HK-2 (cell line): ENCODE measurements at regions not wholly inside any gene's neighbourhood (a gene's known extent, or its start where the extent isn't known, plus 50 kb on each side); places are given as distances from the start of the nearest gene placed in this dataset.

Experiments
- DNase-seq: peaks from one replicate; pipeline ENCODE4 v3.0.0-alpha.2; 2018; ENCODE audit not compliant: unreplicated experiment

DNA sequence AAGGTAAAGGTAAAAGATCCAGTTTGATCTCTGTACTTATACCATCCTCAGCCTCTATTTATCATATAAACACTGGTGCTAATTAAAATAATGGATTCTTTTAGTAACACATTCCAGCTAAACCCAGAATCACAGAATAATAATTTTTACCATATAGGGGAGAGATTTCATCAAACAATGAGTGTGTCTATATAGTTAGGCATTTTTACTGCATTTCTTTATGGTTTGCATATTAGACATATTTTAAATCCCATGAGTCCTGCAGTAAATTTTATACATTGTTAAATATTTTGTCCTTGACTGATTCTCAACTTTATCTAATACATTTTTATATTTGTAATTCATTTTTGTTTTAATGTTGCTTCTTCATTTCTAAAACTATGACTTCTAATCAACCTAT, 323.7 kb upstream of the AGTR1 start:
- no peak for DNase-seq

DNA sequence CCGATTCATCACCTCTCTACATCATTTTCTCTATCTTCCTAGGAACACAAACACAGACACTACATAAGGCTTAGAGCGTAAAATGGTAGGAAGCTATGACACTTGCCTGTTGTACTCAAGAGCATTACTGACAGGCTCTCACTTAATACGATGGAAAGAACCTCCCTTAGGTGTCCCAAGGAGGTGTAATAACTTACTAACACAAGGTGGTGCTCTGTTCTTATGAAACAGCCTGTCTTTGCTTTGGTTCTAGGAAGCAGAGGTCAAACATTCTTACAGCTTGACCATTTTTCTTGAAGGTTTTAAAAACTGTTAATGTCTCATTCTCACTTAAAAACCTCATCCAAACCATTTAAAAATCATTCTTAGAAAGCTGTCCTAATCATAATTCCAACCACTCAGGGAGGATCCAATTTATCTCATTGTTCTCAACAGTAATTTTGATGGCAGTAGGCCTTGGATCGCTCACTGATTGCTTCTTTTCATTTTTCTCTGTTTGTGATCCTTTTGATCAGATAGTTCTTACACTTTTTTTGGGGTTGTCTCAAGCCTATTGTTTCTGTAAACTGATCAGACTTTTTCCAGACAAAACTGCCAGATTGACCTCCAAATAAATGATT, 317.8 kb upstream of the AGTR1 start:
- DNase-seq = no peak

DNA sequence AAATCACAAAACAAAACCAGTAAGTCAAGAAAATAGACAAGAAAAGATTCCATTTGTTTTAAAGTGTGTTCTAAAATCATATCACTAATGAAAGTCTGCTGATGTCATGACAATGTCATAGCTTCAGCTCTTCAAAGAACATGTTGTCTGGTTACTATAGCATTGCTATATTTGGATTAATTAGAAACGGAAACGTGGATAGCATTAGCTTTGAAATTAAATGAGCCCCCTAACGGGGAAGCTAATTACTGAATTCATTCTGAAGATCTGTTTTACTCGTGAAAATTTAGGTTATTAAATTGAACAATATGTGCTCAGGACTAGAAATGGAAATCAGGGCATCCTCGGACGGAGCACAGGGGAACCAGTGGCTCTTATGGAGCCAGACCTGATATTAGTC, 316.7 kb upstream of the AGTR1 start:
- no peak for DNase-seq

DNA sequence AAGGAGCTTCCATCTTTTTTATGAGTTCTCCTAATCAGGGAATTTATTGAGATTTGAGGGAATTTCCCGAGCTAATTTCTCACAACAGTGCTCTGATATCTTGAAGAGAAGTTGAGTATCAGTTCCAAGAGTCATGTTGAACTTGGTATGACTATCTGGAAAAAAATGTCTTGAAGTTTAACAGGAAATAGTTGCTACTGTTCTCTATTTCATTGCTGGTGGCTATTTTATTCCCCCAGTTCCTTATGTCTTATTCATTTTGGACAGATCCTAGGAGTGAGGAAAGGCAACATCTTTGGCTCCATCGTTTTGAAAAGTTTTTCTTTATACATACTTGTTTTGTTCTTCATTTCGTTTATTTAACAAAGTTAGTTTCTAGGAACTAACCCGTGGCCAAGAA, 307.8 kb upstream of the AGTR1 start:
- no peak for DNase-seq

DNA sequence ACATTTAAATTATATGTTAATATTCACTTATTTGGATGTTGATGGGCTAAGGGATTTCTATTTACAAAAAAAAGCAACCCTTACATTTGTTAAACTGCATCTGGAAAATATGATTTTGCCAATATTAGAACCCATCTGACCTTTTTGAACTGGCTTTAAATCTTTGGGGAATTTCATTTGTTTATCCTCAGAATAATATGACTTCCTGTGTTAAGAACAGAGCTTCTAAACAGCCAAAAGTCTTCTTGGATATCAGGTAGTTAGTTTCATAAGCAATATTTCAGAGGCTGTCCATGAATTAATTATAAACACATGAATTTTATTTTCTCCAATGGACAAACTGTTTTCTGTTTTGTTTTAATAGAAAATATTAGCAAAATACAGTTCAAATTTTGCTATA, 301.9 kb upstream of the AGTR1 start:
- DNase-seq = no peak

DNA sequence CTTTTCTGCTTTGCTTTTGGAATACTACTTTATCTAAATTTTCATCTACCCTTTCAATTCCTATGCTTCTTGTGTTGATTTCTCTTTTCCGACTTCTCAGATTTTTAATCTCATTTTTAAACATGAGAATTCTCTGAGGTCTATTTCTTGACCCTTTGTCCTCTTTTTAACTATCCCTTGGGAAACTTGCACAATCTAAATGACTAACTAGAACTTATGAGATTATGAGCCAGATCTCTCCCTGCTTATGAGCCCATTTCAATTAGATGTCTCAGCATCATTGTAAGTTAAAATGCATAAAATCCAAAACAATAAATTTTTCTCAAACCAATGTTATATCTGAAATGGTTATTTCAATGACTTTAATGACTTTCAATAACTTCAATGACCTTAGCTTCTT, 296.9 kb upstream of the AGTR1 start:
- no peak for DNase-seq

DNA sequence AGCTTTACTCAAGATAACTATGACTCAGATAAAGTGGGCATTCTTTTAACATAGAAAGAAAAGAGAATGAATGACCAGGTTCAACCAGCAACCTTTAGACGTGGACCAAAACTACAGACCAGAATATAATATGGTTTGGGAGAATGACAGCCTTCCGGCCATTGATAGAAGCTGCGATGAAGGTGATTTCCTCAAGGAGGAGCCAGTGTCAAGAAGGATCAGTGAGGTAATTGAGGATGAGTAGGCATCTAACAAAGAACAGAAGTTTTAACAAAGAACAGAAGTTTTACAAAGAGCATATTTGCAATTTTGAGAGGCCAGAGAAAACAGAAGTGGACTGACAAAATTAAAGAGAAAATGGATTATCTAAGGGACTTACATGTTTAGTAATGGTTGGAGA, 289.0 kb upstream of the AGTR1 start:
- no peak for DNase-seq

DNA sequence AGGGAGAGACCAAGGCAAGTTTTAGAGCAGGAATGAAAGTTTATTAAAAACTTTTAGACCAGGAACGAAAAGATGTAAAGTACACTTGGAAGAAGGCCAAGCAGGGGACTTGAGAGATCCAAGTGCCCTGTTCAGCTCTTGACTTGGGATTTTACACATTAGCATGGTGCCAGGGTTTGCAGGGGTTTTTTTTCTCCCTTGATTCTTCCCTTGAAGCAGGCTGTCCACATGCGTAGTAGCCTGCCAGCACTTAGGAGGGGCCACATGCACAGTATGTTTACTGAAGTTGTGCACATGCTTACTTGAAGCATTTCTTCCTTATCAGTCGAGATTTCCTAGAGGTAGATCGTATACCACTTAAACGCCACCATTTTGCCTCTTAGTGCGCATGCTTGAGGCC, 277.5 kb upstream of the AGTR1 start:
- DNase-seq = no peak

DNA sequence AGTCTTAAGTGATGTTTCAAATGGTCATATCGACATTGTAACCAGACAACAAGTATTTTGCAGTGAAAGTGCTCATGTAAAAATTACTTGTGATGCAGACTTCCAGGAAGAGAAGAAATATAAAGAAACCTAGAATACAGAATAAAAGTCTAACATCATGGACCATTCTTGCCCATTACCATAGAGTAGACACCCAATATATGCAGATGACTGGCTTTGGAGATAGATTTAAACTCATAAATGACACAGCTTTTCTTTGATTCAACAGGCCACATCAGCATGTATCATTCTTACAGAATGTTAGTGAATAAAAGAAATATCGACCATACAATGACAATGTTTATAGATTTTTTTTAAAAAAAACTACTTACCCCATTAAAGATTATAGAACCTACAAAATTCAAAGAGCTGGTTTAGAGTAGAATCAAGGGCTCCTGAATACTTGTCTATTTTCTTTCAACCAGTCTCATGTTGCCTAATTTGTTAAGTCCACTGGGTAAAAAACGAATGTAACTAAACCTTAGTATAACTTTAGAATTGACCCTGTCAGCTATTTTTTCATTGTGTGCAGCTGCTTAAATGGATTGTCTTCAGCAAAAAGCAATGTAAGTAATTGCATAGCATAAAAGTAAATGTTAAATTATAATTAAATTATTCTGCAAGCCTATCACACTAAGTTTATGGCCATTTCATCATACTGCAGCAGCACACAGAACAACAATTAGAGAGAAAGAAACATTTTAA, 268.7 kb upstream of the AGTR1 start:
- DNase-seq = no peak

DNA sequence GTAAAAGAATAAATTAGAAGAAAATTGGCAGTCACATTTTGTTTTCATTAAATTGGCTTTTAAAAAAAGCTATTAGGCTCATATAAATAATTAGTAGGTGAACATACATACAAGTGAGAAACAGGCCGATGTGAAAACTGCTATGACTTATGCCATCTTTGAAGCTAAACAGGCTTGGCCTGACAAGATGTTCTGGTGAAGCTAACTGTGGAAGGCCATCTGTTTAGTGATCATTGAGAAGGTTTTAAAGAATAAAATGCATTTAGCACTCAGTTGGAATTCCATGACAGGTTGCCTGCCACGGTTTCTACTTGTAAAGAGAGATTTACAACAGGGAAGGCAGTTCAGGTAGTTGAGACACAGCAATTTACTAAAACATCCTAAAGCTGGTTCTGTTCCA, 264.0 kb upstream of the AGTR1 start:
- no peak for DNase-seq

DNA sequence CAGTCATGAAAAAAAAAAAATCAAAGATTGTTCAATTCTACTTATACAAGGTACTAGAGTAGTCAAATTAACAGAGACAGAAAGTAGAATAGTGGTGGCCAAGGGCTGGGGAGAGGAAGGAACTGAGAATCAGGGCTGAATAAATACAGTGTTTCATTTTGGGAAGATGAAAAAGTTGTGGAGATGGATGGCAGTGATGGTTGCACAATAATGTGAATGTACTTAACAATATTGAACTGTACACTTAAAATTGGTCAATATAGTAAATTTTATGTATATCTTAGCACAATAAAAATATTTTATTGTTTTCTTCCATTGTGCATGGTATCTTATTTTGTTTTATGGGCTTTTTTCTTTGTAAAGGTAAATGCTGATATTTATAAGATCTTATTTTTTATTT, 262.2 kb upstream of the AGTR1 start:
- DNase-seq = no peak

DNA sequence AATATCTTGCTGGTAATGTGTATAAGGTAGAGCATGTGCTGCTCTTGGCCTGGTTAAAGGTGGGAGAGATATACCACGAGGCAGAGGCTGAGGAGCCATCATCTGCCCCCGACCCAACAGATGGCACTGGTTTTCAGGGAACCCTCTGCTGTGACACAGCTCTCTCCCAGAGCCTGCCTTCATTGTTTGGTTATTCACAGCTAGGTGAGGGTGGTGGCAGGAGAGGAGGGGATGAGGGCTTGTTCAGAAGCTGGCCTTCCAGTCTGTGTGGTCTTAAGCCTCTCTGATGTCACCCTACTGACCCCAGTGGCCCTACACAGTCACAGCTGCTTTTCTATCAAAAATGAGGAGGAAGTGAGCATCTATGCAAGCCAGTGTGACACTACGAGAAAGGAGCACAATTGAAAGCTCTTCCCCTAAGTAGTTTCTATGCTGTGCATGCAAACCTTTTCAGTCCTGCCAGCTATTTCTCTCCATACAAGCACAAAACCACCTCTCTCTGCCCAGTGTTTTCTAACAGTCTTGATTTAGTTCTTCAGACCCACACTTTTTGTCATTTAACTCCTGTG, 258.4 kb upstream of the AGTR1 start:
- no peak for DNase-seq

DNA sequence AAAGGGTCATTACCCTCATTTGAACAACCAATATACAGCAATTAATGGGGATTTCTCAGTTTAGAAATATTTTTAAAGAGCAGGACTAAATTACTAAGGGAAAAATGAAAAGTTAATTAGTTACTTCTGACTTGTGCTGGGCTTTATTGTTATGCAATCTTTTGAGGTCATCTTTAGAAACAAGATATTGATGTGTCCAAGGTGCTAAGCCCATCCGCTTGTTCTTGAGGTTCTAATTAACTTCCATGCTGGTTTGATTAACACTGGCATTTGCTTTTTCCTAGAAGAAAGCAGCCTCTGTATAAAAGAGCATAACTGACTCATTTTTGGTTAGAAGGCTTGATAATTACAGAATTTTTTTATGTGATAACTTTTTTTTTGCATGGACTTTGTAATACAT, 256.5 kb upstream of the AGTR1 start:
- DNase-seq = no peak

DNA sequence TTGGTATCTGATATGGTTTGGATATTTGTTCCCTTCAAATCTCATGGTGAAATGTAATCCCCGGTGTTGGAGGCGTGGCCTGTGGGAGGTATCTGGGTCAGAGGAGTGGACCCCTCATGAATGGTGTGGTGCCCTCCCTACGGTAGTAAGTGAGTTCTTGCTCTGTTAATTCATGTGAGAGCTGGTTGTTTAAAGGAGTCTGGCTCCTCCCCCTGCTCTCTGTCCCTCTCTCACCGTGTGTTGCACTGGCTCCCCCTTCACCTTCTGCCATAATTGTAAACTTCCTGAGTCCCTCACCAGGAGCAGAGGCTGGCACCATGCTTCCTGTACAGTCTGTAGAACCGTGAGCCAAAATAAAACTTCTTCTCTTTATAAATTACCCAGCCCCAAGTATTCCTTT, 246.9 kb upstream of the AGTR1 start:
- no peak for DNase-seq

DNA sequence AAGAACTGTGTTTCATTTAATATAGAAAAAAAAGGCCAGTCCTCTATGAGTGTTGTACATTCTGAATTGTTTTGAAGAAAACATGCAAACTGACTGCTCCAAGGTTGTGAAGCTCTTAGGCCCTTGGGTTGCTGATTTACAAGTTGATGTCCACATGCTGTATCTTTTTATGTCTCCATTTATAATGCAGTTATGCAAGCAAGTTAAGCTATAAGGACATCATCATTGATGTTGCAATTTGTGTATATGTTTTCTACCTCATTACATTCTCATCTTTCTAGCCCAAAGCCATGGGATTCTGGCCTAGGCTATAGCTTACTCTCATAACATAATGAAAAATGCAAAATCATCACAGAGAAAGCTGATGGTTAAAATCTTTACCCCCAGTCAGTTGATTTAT, 245.7 kb upstream of the AGTR1 start:
- no peak for DNase-seq

DNA sequence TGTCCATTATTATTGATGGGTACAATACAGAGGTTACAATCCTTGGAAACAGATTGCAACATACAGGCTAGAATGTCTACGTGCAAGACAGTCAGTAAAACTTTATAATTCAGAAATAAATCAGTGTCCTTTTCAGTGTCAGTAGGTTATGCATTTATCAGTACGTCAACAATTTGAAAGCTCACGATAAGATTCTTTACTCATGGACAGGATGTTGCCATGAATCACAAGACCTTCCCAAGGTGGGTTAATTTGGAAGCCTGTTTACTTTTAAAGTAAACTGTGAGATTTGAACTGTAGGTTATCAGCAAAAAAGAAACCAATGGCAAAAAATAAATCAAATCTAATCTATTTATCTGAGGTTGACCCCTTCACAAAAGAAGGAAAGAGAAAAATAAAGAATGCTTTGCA, 243.9 kb upstream of the AGTR1 start:
- DNase-seq = no peak

DNA sequence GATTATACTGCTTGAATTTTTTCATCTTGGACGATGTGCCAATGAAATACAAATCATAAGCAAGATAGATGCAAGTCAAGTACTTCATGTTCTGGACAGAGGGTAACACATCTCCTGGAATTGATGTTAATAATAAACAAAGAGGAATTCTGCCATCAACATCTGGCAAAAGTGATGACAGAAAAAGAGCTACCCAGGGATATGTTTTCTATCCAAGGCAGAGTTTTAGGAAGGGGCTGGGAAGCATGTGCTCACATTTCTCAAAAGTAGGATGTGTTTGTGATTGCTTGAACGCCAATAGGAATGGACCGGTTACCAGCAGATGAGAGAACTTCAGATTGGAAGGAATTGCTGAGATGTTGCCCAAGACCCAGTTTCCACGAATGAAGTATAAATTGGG, 242.6 kb upstream of the AGTR1 start:
- DNase-seq = no peak

DNA sequence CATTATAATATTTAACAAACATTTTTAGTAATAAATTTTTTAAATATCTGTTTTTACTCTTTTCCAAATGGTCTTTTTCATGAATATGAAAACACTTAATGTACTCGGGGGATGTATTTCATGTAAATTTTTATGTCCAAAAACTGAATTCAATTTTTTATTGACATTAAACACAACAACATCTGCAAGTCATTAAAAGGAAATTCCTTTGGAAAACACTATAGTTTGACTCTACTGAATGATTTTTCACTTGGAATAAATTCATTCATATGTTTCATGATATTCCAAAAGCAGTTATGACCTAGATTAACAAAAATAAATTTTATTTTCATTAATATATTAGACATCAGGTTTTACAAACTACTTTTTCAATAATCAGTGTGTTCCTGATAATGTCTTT, 239.8 kb upstream of the AGTR1 start:
- DNase-seq = no peak

DNA sequence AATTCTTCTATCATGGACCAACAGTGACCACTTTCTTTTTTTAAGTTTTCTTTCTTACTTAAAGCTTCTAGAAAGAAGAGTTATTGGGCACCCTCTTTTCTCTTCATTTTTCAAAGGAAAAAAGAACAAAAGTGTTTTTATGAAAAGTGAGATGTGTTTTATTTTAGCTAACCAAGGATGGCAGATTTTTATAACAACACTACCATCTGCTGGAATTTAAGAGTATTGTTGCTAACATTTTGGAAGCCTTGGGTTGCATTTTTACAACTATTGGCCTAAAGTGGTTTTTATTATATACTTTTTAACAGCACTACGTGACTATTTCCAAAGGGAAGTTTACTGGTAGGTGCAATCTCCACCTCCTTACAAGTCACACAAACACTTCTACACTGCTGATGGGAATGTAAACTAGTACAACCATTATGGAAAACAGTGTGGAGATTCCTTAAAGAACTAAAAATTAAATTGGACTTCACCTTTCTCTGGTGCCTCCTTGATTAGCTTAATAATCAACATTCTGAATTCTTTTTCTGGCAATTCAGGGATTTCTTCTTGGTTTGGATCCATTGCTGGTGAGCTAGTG, 237.7 kb upstream of the AGTR1 start:
- no peak for DNase-seq

DNA sequence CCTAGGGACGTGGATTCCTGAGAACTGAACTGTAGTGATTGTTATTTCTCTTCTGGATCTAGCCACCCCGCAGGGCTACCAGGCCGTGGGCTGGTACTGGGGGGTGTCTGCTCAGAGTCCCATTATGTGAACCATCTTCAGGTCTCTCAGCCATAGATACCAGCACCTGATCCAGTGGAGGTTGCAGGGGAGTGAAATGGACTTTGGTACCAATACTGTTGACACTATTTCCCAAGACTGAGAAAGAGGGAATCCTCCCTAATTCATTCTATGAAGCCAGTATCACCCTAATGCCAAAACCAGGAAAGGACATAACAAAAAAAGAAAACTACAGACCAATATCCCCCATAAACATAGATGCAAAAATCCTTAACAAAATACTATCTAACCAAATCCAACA, 237.0 kb upstream of the AGTR1 start:
- no peak for DNase-seq

DNA sequence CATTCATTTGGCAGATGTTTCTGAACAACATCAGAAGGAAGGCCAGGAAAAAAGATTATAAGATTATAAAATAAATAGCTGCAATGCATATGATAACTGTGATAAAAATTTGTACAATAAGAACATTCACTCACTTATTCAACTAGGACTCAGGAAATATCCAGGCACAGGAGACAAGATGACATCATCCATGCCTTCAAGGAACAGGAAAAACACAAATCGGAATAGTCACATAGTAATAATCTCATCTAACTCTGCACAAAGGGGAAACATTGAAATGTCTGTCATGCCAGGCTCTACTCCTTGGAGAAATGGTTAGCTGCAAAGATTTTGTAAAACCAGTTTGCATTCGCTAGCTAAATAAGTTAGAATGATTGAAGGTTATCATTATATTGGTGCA, 233.5 kb upstream of the AGTR1 start:
- no peak for DNase-seq

DNA sequence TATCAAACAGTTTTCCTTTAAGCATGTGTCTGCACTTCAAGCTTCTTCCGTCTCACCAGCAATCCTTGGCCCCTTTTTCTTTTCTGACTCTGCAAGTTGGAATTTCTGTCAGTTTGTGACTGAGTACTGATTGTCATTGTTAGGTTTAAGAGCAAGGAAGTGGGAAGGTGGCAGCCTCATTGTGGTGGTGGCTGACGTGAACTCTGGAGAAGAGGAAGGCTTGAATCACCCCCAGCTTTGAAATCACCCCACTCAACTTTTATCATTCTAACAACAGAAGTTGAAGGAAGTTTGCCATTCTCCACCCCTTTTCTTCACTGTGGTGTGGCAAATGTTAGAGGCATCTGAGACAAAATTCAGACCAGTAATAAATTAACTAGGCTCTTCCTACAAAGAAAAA, 231.6 kb upstream of the AGTR1 start:
- DNase-seq = peak; percentile 69

DNA sequence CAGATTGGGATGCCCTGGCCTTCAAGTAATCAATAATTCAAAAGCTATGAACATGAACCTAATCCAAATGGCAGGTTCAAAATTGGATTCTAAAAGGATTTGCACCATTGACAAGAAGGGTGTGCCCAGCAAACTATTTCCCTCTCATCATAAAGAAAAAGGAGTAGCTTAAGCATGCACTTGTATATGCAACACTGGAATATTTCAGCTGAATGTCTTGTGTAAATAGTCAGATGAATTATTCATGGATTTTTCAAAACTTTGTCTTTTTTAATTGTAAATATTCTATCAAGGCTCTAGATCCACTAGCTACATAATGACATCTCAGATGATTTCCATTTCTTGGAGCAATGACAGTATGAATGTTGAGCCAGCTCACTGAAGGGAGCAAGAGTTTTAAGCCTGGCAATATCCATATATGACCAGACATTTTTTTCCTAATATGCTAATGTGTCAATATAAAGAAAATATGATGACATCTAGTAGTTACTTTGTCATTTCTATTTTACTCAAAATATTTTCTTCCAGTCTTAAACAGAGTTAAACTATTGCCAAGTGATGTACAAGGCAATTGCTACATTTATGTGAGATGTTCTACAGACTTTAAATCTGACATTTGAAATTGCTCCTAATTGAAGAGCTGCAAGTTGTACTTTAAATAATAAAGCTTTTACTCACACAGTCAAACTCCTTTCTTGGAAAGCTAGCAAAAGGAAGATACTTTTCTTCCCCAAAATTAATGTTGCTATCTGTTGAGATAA, 230.5 kb upstream of the AGTR1 start:
- DNase-seq = no peak
